HG03354 (cell line): ENCODE measurements at regions not wholly inside any gene's neighbourhood (a gene's known extent, or its start where the extent isn't known, plus 50 kb on each side); places are given as distances from the start of the nearest gene placed in this dataset.
"Not testable (repeated sequence)": the region's sequence is repeated elsewhere in the genome, so short reads cannot be mapped to it uniquely, and the experiment has no call there.

Experiments
- ATAC-seq: cut with Tn5 transposase; IDR thresholded peaks from one replicate; pipeline ENCODE4 v1.9.1; 2021; ENCODE audit warnings: mild to moderate bottlenecking; ENCODE audit not compliant: unreplicated experiment, poor library complexity, severe bottlenecking

GRCh38 chr10:30172673-30173072 lies 113.3 kb upstream of the JCAD start:
- no peak for ATAC-seq

GRCh38 chr10:30172091-30172490 lies 112.7 kb upstream of the JCAD start:
- no peak for ATAC-seq

GRCh38 chr10:30171601-30172000 lies 112.2 kb upstream of the JCAD start:
- no peak for ATAC-seq

GRCh38 chr10:30170814-30171213 lies 111.4 kb upstream of the JCAD start:
- ATAC-seq, result no peak

- no peak for ATAC-seq
These were observed 110.8 kb upstream of the JCAD start for GRCh38 chr10:30170146-30170545.

GRCh38 chr10:30169342-30169741 lies 110.0 kb upstream of the JCAD start:
- ATAC-seq, result no peak

- no peak for ATAC-seq
These were observed 107.5 kb upstream of the JCAD start for GRCh38 chr10:30166929-30167328.

- ATAC-seq, result not testable (repeated sequence)
These were observed 104.0 kb upstream of the JCAD start for GRCh38 chr10:30163410-30163809.

- ATAC-seq, result not testable (repeated sequence)
These were observed 103.4 kb upstream of the JCAD start for GRCh38 chr10:30162796-30163195.

GRCh38 chr10:30160271-30160982 lies 101.0 kb upstream of the JCAD start:
- ATAC-seq, result no peak

GRCh38 chr10:30159614-30160013 lies 100.2 kb upstream of the JCAD start:
- ATAC-seq, result not testable (repeated sequence)

- ATAC-seq, result no peak
These were observed 99.1 kb upstream of the JCAD start for GRCh38 chr10:30158325-30158960.

- no peak for ATAC-seq
These were observed 96.0 kb upstream of the JCAD start for GRCh38 chr10:30155401-30155800.

GRCh38 chr10:30154561-30154960 lies 95.2 kb upstream of the JCAD start:
- no peak for ATAC-seq

- no peak for ATAC-seq
These were observed 94.7 kb upstream of the JCAD start for GRCh38 chr10:30154126-30154525.

GRCh38 chr10:30151581-30152389 lies 92.4 kb upstream of the JCAD start:
- ATAC-seq, result no peak

- no peak for ATAC-seq
These were observed 82.0 kb upstream of the JCAD start for GRCh38 chr10:30141423-30141822.

GRCh38 chr10:30134171-30134945 lies 75.0 kb upstream of the JCAD start:
- no peak for ATAC-seq

GRCh38 chr10:30133198-30133597 lies 73.8 kb upstream of the JCAD start:
- no peak for ATAC-seq

- ATAC-seq, result not testable (repeated sequence)
These were observed 72.0 kb upstream of the JCAD start for GRCh38 chr10:30131369-30131768.
